ENCODE measurements at regions not wholly inside any gene's neighbourhood (a gene's known extent, or its start where the extent isn't known, plus 50 kb on each side); places are given as distances from the start of the nearest gene placed in this dataset.

DNA sequence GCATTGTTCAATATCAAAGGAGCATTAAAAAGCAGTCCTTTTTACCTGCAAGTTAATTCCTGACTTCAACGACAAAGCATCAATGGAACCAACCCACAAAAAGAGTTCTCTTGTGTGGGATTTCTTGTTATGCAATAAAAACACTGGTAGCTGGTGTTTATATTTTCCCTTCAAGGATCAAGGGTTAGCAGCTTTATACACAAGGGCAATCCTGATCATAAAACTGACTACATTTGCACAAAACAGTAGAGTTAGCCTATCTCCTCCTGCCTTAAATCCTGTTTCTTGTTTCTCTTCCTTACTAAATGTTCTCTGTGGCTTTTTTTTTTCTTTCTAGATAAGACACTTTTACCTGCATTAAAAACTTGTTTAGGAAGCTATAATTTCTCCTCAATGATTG is 306.4 kb downstream of the SLCO4C1 start:
- TF ChIP-seq ELF4 (IDR thresholded peaks at IDR 0.05), result no peak
- TF ChIP-seq FOXK2 (IDR thresholded peaks at IDR 0.05), result no peak
- TF ChIP-seq FOXM1 (IDR thresholded peaks at IDR 0.05; ENCODE audit: borderline replicate concordance), result no peak
- no peak for TF ChIP-seq SUZ12 (IDR thresholded peaks at IDR 0.05)
- TF ChIP-seq SP1 (IDR thresholded peaks at IDR 0.05), result no peak
- no peak for TF ChIP-seq ZNF384 (IDR thresholded peaks at IDR 0.05)
- no peak for TF ChIP-seq BHLHE40 (IDR thresholded peaks at IDR 0.05; ENCODE audit: borderline replicate concordance)
- TF ChIP-seq, protein P1, sequence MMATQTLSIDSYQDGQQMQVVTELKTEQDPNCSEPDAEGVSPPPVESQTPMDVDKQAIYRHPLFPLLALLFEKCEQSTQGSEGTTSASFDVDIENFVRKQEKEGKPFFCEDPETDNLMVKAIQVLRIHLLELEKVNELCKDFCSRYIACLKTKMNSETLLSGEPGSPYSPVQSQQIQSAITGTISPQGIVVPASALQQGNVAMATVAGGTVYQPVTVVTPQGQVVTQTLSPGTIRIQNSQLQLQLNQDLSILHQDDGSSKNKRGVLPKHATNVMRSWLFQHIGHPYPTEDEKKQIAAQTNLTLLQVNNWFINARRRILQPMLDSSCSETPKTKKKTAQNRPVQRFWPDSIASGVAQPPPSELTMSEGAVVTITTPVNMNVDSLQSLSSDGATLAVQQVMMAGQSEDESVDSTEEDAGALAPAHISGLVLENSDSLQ (IDR thresholded peaks at IDR 0.05), result no peak
- TF ChIP-seq ARNT (IDR thresholded peaks at IDR 0.05), result no peak
- TF ChIP-seq FOXA1 (IDR thresholded peaks at IDR 0.05), result no peak

Measured in HEK293T (cell line).